K562 (cell line): ENCODE measurements at regions not wholly inside any gene's neighbourhood (a gene's known extent, or its start where the extent isn't known, plus 50 kb on each side); places are given as distances from the start of the nearest gene placed in this dataset.

Source experiments
- ATAC-seq: fragments of 200-7000 bp; cut with Tn5 transposase; 3 replicates; pipeline ENCODE4 v1.9.1; 2020; ENCODE audit warnings: moderate library complexity
- BruUV-seq: library from RNA; stranded (reverse); fragments of 400-500 nt; replicated peaks from 2 replicates; lab custom pipeline; 2021; lab: Mats Ljungman, UMichigan
- CTCF ChIA-PET: fragments of 300-600 bp; formaldehyde crosslinking; extraction: SDS; loops from one replicate; lab custom pipeline; 2021; ENCODE audit warnings: low intra/inter-chr PET ratio; lab: Yijun Ruan, JAX
- POLR2A ChIA-PET: fragments of 300-600, 350-650 bp; sonication (Branson Sonifier 250); formaldehyde crosslinking; extraction: SDS; loops from one replicate; lab custom pipeline; 2021; ENCODE audit warnings: antibody characterized with exemption, inconsistent platforms; lab: Yijun Ruan, JAX
- DNase-seq, 4 experiments: peaks; one replicate each; pipeline versions ENCODE4 v3.0.0 to v3.0.0-alpha.2; 2011 to 2018; ENCODE audit warnings: low spot score in 3 of 4, mixed read lengths in 3 of 4; ENCODE audit errors: extremely low read depth in 1 of 4
- FAIRE-seq: peaks from 2 replicates; lab custom pipeline; 2011; peaks lifted over from hg19 to GRCh38; lab: Jason Lieb, UNC
- H2AFZ ChIP-seq: 2 replicates; pipeline ENCODE4 v1.6.0; 2011; ENCODE audit warnings: low read depth, low read length, control low read depth, inconsistent platforms
- H3K27ac ChIP-seq: fragments of 200-600 bp; 3 replicates; pipeline ENCODE4 v1.8.0; 2011; ENCODE audit warnings: low read depth, mild to moderate bottlenecking, control low read depth, inconsistent platforms, low read length, moderate library complexity, mixed read lengths; ENCODE audit errors: extremely low read depth
- H3K27me3 ChIP-seq, 2 experiments: fragments of 300-600 bp in 1 of 2; 2 replicates in 1 of 2; 3 replicates in 1 of 2; pipeline versions ENCODE4 v1.6.0 to v1.8.0; 2011; ENCODE audit warnings: inconsistent platforms in 2 of 2, low read length in 2 of 2, mild to moderate bottlenecking in 1 of 2, mixed read lengths in 1 of 2, moderate library complexity in 1 of 2; ENCODE audit not compliant: control insufficient read depth in 2 of 2, insufficient read depth in 2 of 2
- H3K36me3 ChIP-seq: fragments of 300-600 bp; 3 replicates; pipeline ENCODE4 v1.8.0; 2011; ENCODE audit warnings: mild to moderate bottlenecking, low read length, inconsistent platforms; ENCODE audit not compliant: control insufficient read depth, insufficient read depth
- H3K4me1 ChIP-seq, 2 experiments: fragments of 200-600 bp in 1 of 2; replicated peaks in 1 of 2; 2 replicates in 1 of 2; 3 replicates in 1 of 2; pipeline versions ENCODE4 v1.5.1 to v1.8.0; 2011; ENCODE audit warnings: inconsistent platforms in 2 of 2, low read length in 2 of 2, mild to moderate bottlenecking in 1 of 2, mixed read lengths in 1 of 2, moderate library complexity in 1 of 2; ENCODE audit not compliant: control insufficient read depth in 2 of 2, insufficient read depth in 2 of 2
- H3K4me2 ChIP-seq: 2 replicates; pipeline ENCODE4 v1.6.1; 2011; ENCODE audit warnings: low read length, control low read depth, inconsistent platforms, mixed read lengths; ENCODE audit not compliant: insufficient read depth
- H3K4me3 ChIP-seq: fragments of 200-600 bp; sonication (generic), shearing (Covaris generic); 2 replicates; pipeline ENCODE4 v1.5.1; 2016; ENCODE audit warnings: control low read depth, inconsistent platforms
- H3K79me2 ChIP-seq: fragments of 200-600 bp; 3 replicates; pipeline ENCODE4 v1.8.0; 2011; ENCODE audit warnings: low read length, inconsistent platforms; ENCODE audit not compliant: control insufficient read depth, insufficient read depth
- H3K9ac ChIP-seq, 2 experiments: 2 replicates each; pipeline versions ENCODE4 v1.6.0 to v1.6.1; 2011; ENCODE audit warnings: low read depth in 2 of 2, low read length in 2 of 2, control low read depth in 1 of 2, inconsistent platforms in 1 of 2, mild to moderate bottlenecking in 1 of 2, mixed read lengths in 1 of 2; ENCODE audit not compliant: insufficient read depth in 1 of 2
- H3K9me1 ChIP-seq: one replicate; pipeline ENCODE4 v1.6.0; 2011; ENCODE audit warnings: inconsistent platforms, mild to moderate bottlenecking, low read length, moderate library complexity; ENCODE audit not compliant: control insufficient read depth, insufficient read depth
- H3K9me3 ChIP-seq: replicated peaks from 2 replicates; pipeline ENCODE4 v1.5.1; 2011; ENCODE audit warnings: low read depth, low read length, inconsistent platforms; ENCODE audit not compliant: control insufficient read depth, insufficient read depth
- H4K20me1 ChIP-seq: replicated peaks from 2 replicates; pipeline ENCODE4 v1.6.1; 2011; ENCODE audit warnings: low read length, inconsistent platforms, mixed read lengths; ENCODE audit not compliant: control insufficient read depth, insufficient read depth
- HMGN3 ChIP-seq: IDR thresholded peaks from 2 replicates; pipeline ENCODE4 v1.6.1; 2011; ENCODE audit warnings: borderline replicate concordance, low read depth, mild to moderate bottlenecking, mixed read lengths, low read length; ENCODE audit not compliant: insufficient read length; ENCODE audit errors: extremely low read depth
- IRF1 ChIP-seq: sonication (generic); formaldehyde crosslinking; IDR thresholded peaks from 2 replicates; pipeline ENCODE4 v1.8.0; 2022; ENCODE audit warnings: missing genetic modification reagents, mild to moderate bottlenecking, borderline replicate concordance
- KLF6 ChIP-seq: fragments of 250-450 bp; sonication (Bioruptor Pico); IDR thresholded peaks from 2 replicates; pipeline ENCODE4 v1.4.0; 2020; ENCODE audit warnings: mild to moderate bottlenecking, moderate library complexity, borderline replicate concordance
- NFIC ChIP-seq: fragments of 450-650 bp; IDR thresholded peaks from 2 replicates; pipeline ENCODE4 v1.6.1; 2017; ENCODE audit warnings: mild to moderate bottlenecking, inconsistent platforms
- RBBP5 ChIP-seq: fragments of 200-600 bp; sonication (generic); IDR thresholded peaks from 2 replicates; pipeline ENCODE4 v1.6.1; 2012; ENCODE audit warnings: borderline replicate concordance, mild to moderate bottlenecking, low read length, control low read depth, inconsistent platforms; ENCODE audit not compliant: insufficient read depth, poor library complexity, severe bottlenecking
- RBM22 ChIP-seq: fragments of 200-400 bp; formaldehyde crosslinking; IDR thresholded peaks from 2 replicates; pipeline ENCODE4 v1.6.1; 2018; ENCODE audit warnings: low read length, low read depth; ENCODE audit not compliant: poor library complexity, severe bottlenecking
- RBM34 ChIP-seq: fragments of 200-400 bp; formaldehyde crosslinking; IDR thresholded peaks from 2 replicates; pipeline ENCODE4 v1.6.1; 2018; ENCODE audit warnings: low read length, borderline replicate concordance; ENCODE audit not compliant: insufficient read depth
- ZBTB34 ChIP-seq: fragments of 250-450 bp; sonication (Bioruptor Pico); IDR thresholded peaks from 2 replicates; pipeline ENCODE4 v1.8.0; 2021; ENCODE audit warnings: mild to moderate bottlenecking, moderate library complexity
- ZNF224 ChIP-seq: sonication (generic); formaldehyde crosslinking; IDR thresholded peaks from 2 replicates; pipeline ENCODE4 v1.8.0; 2022; ENCODE audit warnings: mild to moderate bottlenecking, missing genetic modification reagents
- WGBS: fragments of 100-300 bp; shearing (Covaris generic); methylation state at CpG from one replicate; pipeline ENCODE4 v1.1.6; 2016; ENCODE audit warnings: low coverage, mixed read lengths; ENCODE audit not compliant: insufficient coverage; ENCODE audit errors: missing lambda C conversion rate; 5-methylcytosine and 5-hydroxymethylcytosine counted together
- in situ Hi-C: fragments of 300-500 bp; cut with MboI; formaldehyde crosslinking; loops from 4 replicates; pipeline ENCODE4 v1.15.0; 2018; ENCODE audit warnings: inconsistent platforms, mixed read lengths
- intact Hi-C: fragments of 100-400 bp; cut with micrococcal nuclease; formaldehyde crosslinking; loops from 2 replicates; pipeline ENCODE4 v1.14.2; 2022
- TF ChIP-seq, protein P1 (sequence below): sonication (generic); formaldehyde crosslinking; IDR thresholded peaks from 2 replicates; pipeline ENCODE4 v1.8.1; 2023; ENCODE audit warnings: mild to moderate bottlenecking, missing genetic modification reagents

DNA sequence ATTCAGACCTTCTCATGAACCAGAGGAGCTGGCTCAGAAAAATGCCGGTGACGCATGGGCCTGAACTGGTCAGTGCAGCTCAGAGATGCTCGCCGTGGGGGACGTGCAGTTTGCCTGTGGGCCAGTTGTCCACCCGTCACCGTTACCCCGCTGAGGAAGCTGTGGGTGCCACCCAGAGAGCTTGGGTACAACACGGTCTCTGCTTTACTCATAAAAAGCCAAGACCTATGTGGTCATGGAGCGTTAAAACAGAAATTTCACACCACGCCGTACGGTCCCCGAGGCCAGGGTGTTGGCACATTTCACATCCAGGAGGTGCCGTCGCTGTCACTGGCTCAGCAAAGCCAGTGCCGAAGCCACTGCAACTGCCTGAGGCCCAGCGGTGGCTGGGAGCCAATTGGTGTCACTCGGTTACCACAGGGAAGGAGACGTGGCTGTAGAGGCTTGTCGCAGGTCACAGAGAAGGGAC, 120.9 kb downstream of the METRNL start:
- Histone ChIP-seq H3K79me2 (no peaks in the 10 kb centered on the region), H3K4me3 (no peak overlapping the region), H3K27ac (no peak overlapping the region), H2AFZ (0 out of 2 replicates have a peak overlapping the region, but pooled peaks have one; percentile 23), H4K20me1 (no peaks in the 10 kb centered on the region), H3K9ac (no peak overlapping the region), H3K9me1 (no peaks in the 10 kb centered on the region), H3K9me3 (peaks cover 9% of the 10 kb centered on the region), H3K36me3 (no peaks in the 10 kb centered on the region), H3K27me3 (peaks cover 8 to 34% of the 10 kb centered on the region in 2 experiments; a peak in 4 of 5 replicates), H3K4me2 (no peak overlapping the region), H3K4me1 (peaks cover 0 to 24% of the 10 kb centered on the region in 2 experiments; a peak in 2 of 5 replicates)
- no TSS peak for BruUV-seq
- intact Hi-C loops, result no loop called here
- in situ Hi-C loops, result no loop called here
- DNase-seq, result no peak
- ChIA-PET CTCF (no interaction called here), POLR2A (interaction anchor here (0.6 to 1.4 kb wide), 2 partner anchors 10 to 112 kb away, joined by 3 to 4 read pairs; no protein-coding TSS in a partner anchor)
- 20% methylated on average over 21 of the region's 21 CpGs for WGBS
- peak; percentile 27; the same call in 1 of the 2 replicates for TF ChIP-seq NFIC
- TF ChIP-seq ZNF224 (CRISPR knock-in tag), result no peak
- no peak for ATAC-seq
- FAIRE-seq, result no peak

DNA sequence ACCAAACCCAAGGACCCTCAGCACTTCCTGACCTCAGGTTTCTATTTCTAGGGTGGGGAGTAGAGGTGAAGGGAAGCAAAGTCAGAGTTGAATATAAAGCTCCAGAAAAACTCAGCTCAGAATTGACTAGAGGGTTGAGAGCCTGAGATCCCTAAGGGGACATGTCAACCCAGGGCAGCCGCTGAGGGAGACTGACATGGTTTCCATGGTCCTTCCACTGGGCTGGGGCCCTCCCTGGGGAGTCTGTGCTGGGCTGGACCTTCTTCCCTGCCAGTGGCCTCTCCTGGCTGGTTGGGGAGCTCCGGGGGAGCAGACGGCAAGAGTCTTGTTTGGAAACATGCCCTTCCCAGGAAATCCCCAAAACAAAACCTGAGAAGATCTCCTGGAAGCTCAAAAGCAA, 121.3 kb downstream of the METRNL start:
- no peak overlapping the region for H3K9ac ChIP-seq
- H2AFZ ChIP-seq, result 0 out of 2 replicates have a peak overlapping the region, but pooled peaks have one; percentile 23
- ChIA-PET CTCF (no interaction called here), POLR2A (interaction anchor here (0.6 kb wide), 2 partner anchors 112 to 532 kb away, joined by 3 read pairs; no protein-coding TSS in a partner anchor)
- H3K27ac ChIP-seq, result no peak overlapping the region
- no peak for FAIRE-seq
- intact Hi-C loops, result no loop called here
- no peak overlapping the region for H3K4me2 ChIP-seq
- H3K9me3 ChIP-seq, result peaks cover 9% of the 10 kb centered on the region
- in situ Hi-C loops, result no loop called here
- no peaks in the 10 kb centered on the region for H3K36me3 ChIP-seq
- DNase-seq, result no peak
- no peak overlapping the region for H3K4me3 ChIP-seq
- H4K20me1 ChIP-seq, result no peaks in the 10 kb centered on the region
- H3K9me1 ChIP-seq, result no peaks in the 10 kb centered on the region
- peaks cover 8 to 34% of the 10 kb centered on the region in 2 experiments; a peak in 4 of 5 replicates for H3K27me3 ChIP-seq
- peaks cover 0 to 19% of the 10 kb centered on the region in 2 experiments; a peak in 2 of 5 replicates for H3K4me1 ChIP-seq
- H3K79me2 ChIP-seq, result no peaks in the 10 kb centered on the region
- ATAC-seq, result no peak
- BruUV-seq, result no TSS peak
- WGBS, result 17% methylated on average over 2 of the region's 3 CpGs
- TF ChIP-seq, protein P1, sequence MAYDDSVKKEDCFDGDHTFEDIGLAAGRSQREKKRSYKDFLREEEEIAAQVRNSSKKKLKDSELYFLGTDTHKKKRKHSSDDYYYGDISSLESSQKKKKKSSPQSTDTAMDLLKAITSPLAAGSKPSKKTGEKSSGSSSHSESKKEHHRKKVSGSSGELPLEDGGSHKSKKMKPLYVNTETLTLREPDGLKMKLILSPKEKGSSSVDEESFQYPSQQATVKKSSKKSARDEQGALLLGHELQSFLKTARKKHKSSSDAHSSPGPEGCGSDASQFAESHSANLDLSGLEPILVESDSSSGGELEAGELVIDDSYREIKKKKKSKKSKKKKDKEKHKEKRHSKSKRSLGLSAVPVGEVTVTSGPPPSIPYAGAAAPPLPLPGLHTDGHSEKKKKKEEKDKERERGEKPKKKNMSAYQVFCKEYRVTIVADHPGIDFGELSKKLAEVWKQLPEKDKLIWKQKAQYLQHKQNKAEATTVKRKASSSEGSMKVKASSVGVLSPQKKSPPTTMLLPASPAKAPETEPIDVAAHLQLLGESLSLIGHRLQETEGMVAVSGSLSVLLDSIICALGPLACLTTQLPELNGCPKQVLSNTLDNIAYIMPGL (CRISPR knock-in tag), result no peak
- TF ChIP-seq IRF1 (CRISPR knock-in tag) (no peak), ZBTB34 (CRISPR knock-in tag) (no peak), RBM22 (no peak), RBBP5 (no peak), KLF6 (no peak), HMGN3 (no peak), RBM34 (no peak)
